ENCODE measurements at regions not wholly inside any gene's neighbourhood (a gene's known extent, or its start where the extent isn't known, plus 50 kb on each side); places are given as distances from the start of the nearest gene placed in this dataset.

- SMC1A ChIA-PET (ENCODE audit: uncharacterized antibody, unreplicated experiment), result no interaction called here
- DNase-seq (ENCODE audit: low read depth, low spot score), result no peak
- no peaks in the 10 kb centered on the region for H3K9me3 ChIP-seq (replicated peaks; ENCODE audit: control insufficient read depth, insufficient read depth, low read length)
- BruUV-seq (replicated peaks), result no TSS peak
- intact Hi-C loops (cut with micrococcal nuclease; ENCODE audit: unreplicated experiment), result no loop called here
- no peaks in the 10 kb centered on the region for H3K36me3 ChIP-seq (ENCODE audit: control insufficient read depth in 2 of 2, insufficient read depth in 2 of 2, low read length in 1 of 2)
- WGBS (ENCODE audit: insufficient coverage, insufficient replicate concordance, low lambda C conversion rate, missing lambda C conversion rate), result 0% methylated on average over 3 of the region's 3 CpGs
- no peak overlapping the region for H3K9ac ChIP-seq (ENCODE audit: control insufficient read depth, insufficient read depth, low read length)
- RAD21 ChIA-PET (ENCODE audit: unreplicated experiment), result no interaction called here
- no peak overlapping the region for H2AFZ ChIP-seq (ENCODE audit: control insufficient read depth, low read depth, low read length)
- no peaks in the 10 kb centered on the region for H3K79me2 ChIP-seq (ENCODE audit: control insufficient read depth, insufficient read depth, low read length)
- no peak overlapping the region for H3K27ac ChIP-seq (ENCODE audit: control insufficient read depth, insufficient read depth)
- no peaks in the 10 kb centered on the region for H3K4me1 ChIP-seq (ENCODE audit: control insufficient read depth, insufficient read depth, low read length)
- POLR2A ChIA-PET, result no interaction called here
- no peaks in the 10 kb centered on the region for H4K20me1 ChIP-seq (ENCODE audit: control insufficient read depth, insufficient read depth)
- in situ Hi-C loops (cut with MboI), result no loop called here
- TF ChIP-seq SUZ12 (IDR thresholded peaks at IDR 0.05; ENCODE audit: unreplicated experiment), result no peak
- TF ChIP-seq RELA (IDR thresholded peaks at IDR 0.05; ENCODE audit: borderline replicate concordance, partially characterized antibody), result no peak
- TF ChIP-seq BCL11A (IDR thresholded peaks at IDR 0.05; ENCODE audit: low read depth, low read length), result no peak
- TF ChIP-seq MYB (IDR thresholded peaks at IDR 0.05; ENCODE audit: borderline replicate concordance, low read depth, low read length), result no peak
- ATAC-seq, result no peak
- CTCF ChIA-PET, result no interaction called here
- H3K4me2 ChIP-seq (ENCODE audit: control insufficient read depth, insufficient read depth), result no peak overlapping the region
- no peak for FAIRE-seq
- H3K27me3 ChIP-seq (replicated peaks in 1 of 2; ENCODE audit: control insufficient read depth in 2 of 2, insufficient read depth in 2 of 2, low read length in 1 of 2), result no peaks in the 10 kb centered on the region
- H3K4me3 ChIP-seq, result no peak overlapping the region
Measured at GRCh38 chr3:146709969-146710368, 104.8 kb upstream of the PLSCR5 start.

GRCh38 chr3:146705225-146705624 is 100.1 kb upstream of the PLSCR5 start:
- DNase-seq (ENCODE audit: low read depth, low spot score), result no peak
- no TSS peak for BruUV-seq (replicated peaks)
- no peaks in the 10 kb centered on the region for H3K36me3 ChIP-seq (ENCODE audit: control insufficient read depth in 2 of 2, insufficient read depth in 2 of 2, low read length in 1 of 2)
- H3K9me3 ChIP-seq (replicated peaks; ENCODE audit: control insufficient read depth, insufficient read depth, low read length), result no peaks in the 10 kb centered on the region
- WGBS (ENCODE audit: insufficient coverage, insufficient replicate concordance, low lambda C conversion rate, missing lambda C conversion rate), result 2% methylated on average over 2 of the region's 2 CpGs
- H3K9ac ChIP-seq (ENCODE audit: control insufficient read depth, insufficient read depth, low read length), result no peak overlapping the region
- H3K4me3 ChIP-seq, result no peak overlapping the region
- ATAC-seq, result peak; percentile 68
- H3K27ac ChIP-seq (ENCODE audit: control insufficient read depth, insufficient read depth), result no peak overlapping the region
- TF ChIP-seq ATF2 (IDR thresholded peaks at IDR 0.05; ENCODE audit: low read length) (0 out of 2 replicates have a peak, but pooled peaks have one; percentile 30), PKNOX1 (IDR thresholded peaks at IDR 0.05) (peak; percentile 44; the same call in 1 of the 2 replicates), JUNB (IDR thresholded peaks at IDR 0.05) (peak; percentile 80), IRF4 (IDR thresholded peaks at IDR 0.05; ENCODE audit: low read depth, low read length) (peak; percentile 24; the same call in 1 of the 2 replicates), MEF2B (IDR thresholded peaks at IDR 0.05; ENCODE audit: partially characterized antibody, poor library complexity, severe bottlenecking) (no peak), ZNF207 (IDR thresholded peaks at IDR 0.05; ENCODE audit: borderline replicate concordance) (no peak)
- in situ Hi-C loops (cut with MboI), result no loop called here
- no peak overlapping the region for H2AFZ ChIP-seq (ENCODE audit: control insufficient read depth, low read depth, low read length)
- H3K79me2 ChIP-seq (ENCODE audit: control insufficient read depth, insufficient read depth, low read length), result no peaks in the 10 kb centered on the region
- no peak for FAIRE-seq
- no peak overlapping the region for H3K4me2 ChIP-seq (ENCODE audit: control insufficient read depth, insufficient read depth)
- intact Hi-C loops (cut with micrococcal nuclease; ENCODE audit: unreplicated experiment), result no loop called here
- ChIA-PET CTCF (no interaction called here), RAD21 (ENCODE audit: unreplicated experiment) (no interaction called here), POLR2A (no interaction called here), SMC1A (ENCODE audit: uncharacterized antibody, unreplicated experiment) (no interaction called here)
- no peaks in the 10 kb centered on the region for H3K27me3 ChIP-seq (replicated peaks in 1 of 2; ENCODE audit: control insufficient read depth in 2 of 2, insufficient read depth in 2 of 2, low read length in 1 of 2)
- H3K4me1 ChIP-seq (ENCODE audit: control insufficient read depth, insufficient read depth, low read length), result no peaks in the 10 kb centered on the region
- H4K20me1 ChIP-seq (ENCODE audit: control insufficient read depth, insufficient read depth), result no peaks in the 10 kb centered on the region
